H1 (cell line): ENCODE measurements at regions not wholly inside any gene's neighbourhood (a gene's known extent, or its start where the extent isn't known, plus 50 kb on each side); places are given as distances from the start of the nearest gene placed in this dataset.

Experiments used
- CTCF ChIA-PET: fragments of 300-600 bp; sonication (Branson Sonifier 250); formaldehyde crosslinking; loops from one replicate; lab custom pipeline; 2021; ENCODE audit not compliant: partially characterized antibody; lab: Charles Lee
- POLR2A ChIA-PET: fragments of 300-600 bp; sonication (Branson Sonifier 250); formaldehyde crosslinking; loops from one replicate; lab custom pipeline; 2021; ENCODE audit warnings: inconsistent platforms; ENCODE audit not compliant: partially characterized antibody; lab: Charles Lee
- DNase-seq, 2 experiments: peaks; one replicate each; pipeline versions ENCODE4 v3.0.0 to v3.0.0-alpha.2; 2010 to 2022; ENCODE audit warnings: low spot score in 2 of 2, low read depth in 1 of 2, mixed read lengths in 1 of 2
- FAIRE-seq: peaks from 2 replicates; lab custom pipeline; 2011; peaks lifted over from hg19 to GRCh38; lab: Jason Lieb, UNC
- H2AFZ ChIP-seq: 2 replicates; pipeline ENCODE4 v1.8.1; 2012; ENCODE audit warnings: low read length, inconsistent platforms
- H2AK5ac ChIP-seq: 2 replicates; pipeline ENCODE4 v1.6.1; 2013; ENCODE audit warnings: low read depth, low read length
- H2BK120ac ChIP-seq: replicated peaks from 2 replicates; pipeline ENCODE3; 2013; ENCODE audit warnings: low read depth, low read length, inconsistent platforms
- H2BK12ac ChIP-seq: 2 replicates; pipeline ENCODE4 v1.6.1; 2013; ENCODE audit warnings: low read depth, low read length
- H2BK15ac ChIP-seq: 2 replicates; pipeline ENCODE4 v1.6.1; 2013; ENCODE audit warnings: low read length
- H2BK20ac ChIP-seq: 2 replicates; pipeline ENCODE4 v1.6.1; 2013; ENCODE audit warnings: low read length
- H2BK5ac ChIP-seq: 2 replicates; pipeline ENCODE4 v1.6.1; 2013; ENCODE audit warnings: low read depth, low read length
- H3K14ac ChIP-seq: 2 replicates; pipeline ENCODE4 v1.6.1; 2013; ENCODE audit warnings: inconsistent platforms; ENCODE audit not compliant: insufficient read length
- H3K18ac ChIP-seq: 2 replicates; pipeline ENCODE4 v1.6.1; 2013; ENCODE audit warnings: low read length; ENCODE audit errors: extremely low read depth
- H3K23ac ChIP-seq: 2 replicates; pipeline ENCODE4 v1.6.1; 2013; ENCODE audit warnings: inconsistent platforms; ENCODE audit not compliant: insufficient read length
- H3K23me2 ChIP-seq: 2 replicates; pipeline ENCODE4 v1.6.1; 2013; ENCODE audit warnings: low read depth, low read length
- H3K27ac ChIP-seq: 2 replicates; pipeline ENCODE4 v1.6.1; 2011; ENCODE audit warnings: low read depth, low read length, inconsistent platforms
- H3K27me3 ChIP-seq, 4 experiments: replicated peaks in 1 of 4; 1 replicate in 1 of 4; 2 replicates in 3 of 4; pipeline versions ENCODE4 v1.6.1 to v1.8.1; 2011 to 2013; ENCODE audit warnings: low read length in 3 of 4, mild to moderate bottlenecking in 3 of 4, inconsistent platforms in 2 of 4, mixed read lengths in 2 of 4, moderate library complexity in 1 of 4; ENCODE audit not compliant: control insufficient read depth in 3 of 4, insufficient read depth in 3 of 4; ENCODE audit errors: extremely low read depth in 1 of 4
- H3K36me3 ChIP-seq, 4 experiments: 2 replicates each; pipeline versions ENCODE4 v1.6.1 to v1.8.1; 2011 to 2013; ENCODE audit warnings: mild to moderate bottlenecking in 4 of 4, low read length in 3 of 4, moderate library complexity in 2 of 4, control low read depth in 1 of 4, inconsistent platforms in 1 of 4; ENCODE audit not compliant: insufficient read depth in 4 of 4, control insufficient read depth in 2 of 4
- H3K4ac ChIP-seq: replicated peaks from 2 replicates; pipeline ENCODE3; 2013; ENCODE audit warnings: low read length, low read depth, mixed read lengths, inconsistent platforms; ENCODE audit not compliant: insufficient read length
- H3K4me1 ChIP-seq, 4 experiments: replicated peaks in 1 of 4; 1 replicate in 1 of 4; 2 replicates in 3 of 4; pipeline versions ENCODE4 v1.6.1 to v1.8.1; 2011 to 2013; ENCODE audit warnings: low read length in 3 of 4, inconsistent platforms in 2 of 4, mixed read lengths in 1 of 4; ENCODE audit not compliant: insufficient read depth in 4 of 4, control insufficient read depth in 3 of 4
- H3K4me2 ChIP-seq, 2 experiments: 2 replicates each; pipeline versions ENCODE4 v1.6.1 to v1.8.1; 2011 to 2013; ENCODE audit warnings: low read depth in 2 of 2, low read length in 2 of 2, control low read depth in 1 of 2, inconsistent platforms in 1 of 2, mild to moderate bottlenecking in 1 of 2; ENCODE audit not compliant: insufficient read depth in 1 of 2
- H3K4me3 ChIP-seq, 4 experiments: fragments of 200-600, 300-600 bp in 1 of 4; sonication (generic), shearing (Covaris generic), sonication (Bioruptor Twin) in 1 of 4; 2 replicates each; pipeline versions ENCODE4 v1.5.1 to v1.8.1; 2011 to 2016; ENCODE audit warnings: low read length in 4 of 4, low read depth in 3 of 4, control low read depth in 2 of 4, inconsistent platforms in 2 of 4, mild to moderate bottlenecking in 2 of 4, mixed read lengths in 1 of 4, moderate library complexity in 1 of 4; ENCODE audit not compliant: insufficient read depth in 2 of 4; ENCODE audit errors: extremely low read depth in 1 of 4
- H3K56ac ChIP-seq: replicated peaks from 2 replicates; pipeline ENCODE3; 2013; ENCODE audit warnings: low read depth, mild to moderate bottlenecking, mixed read lengths, low read length, inconsistent platforms; ENCODE audit not compliant: insufficient read length
- H3K79me1 ChIP-seq: 2 replicates; pipeline ENCODE4 v1.6.1; 2013; ENCODE audit warnings: low read depth, low read length, control low read depth
- H3K79me2 ChIP-seq, 2 experiments: 2 replicates each; pipeline versions ENCODE4 v1.6.1 to v1.8.1; 2012 to 2013; ENCODE audit warnings: low read length in 2 of 2, mild to moderate bottlenecking in 2 of 2, inconsistent platforms in 1 of 2; ENCODE audit not compliant: insufficient read depth in 2 of 2, control insufficient read depth in 1 of 2
- H3K9ac ChIP-seq, 4 experiments: replicated peaks in 1 of 4; 1 replicate in 1 of 4; 2 replicates in 3 of 4; pipeline versions ENCODE4 v1.6.1 to v1.8.1; 2011 to 2013; ENCODE audit warnings: low read depth in 3 of 4, low read length in 3 of 4, control low read depth in 2 of 4, mild to moderate bottlenecking in 2 of 4, moderate library complexity in 2 of 4, inconsistent platforms in 1 of 4; ENCODE audit errors: extremely low read depth in 1 of 4
- H3K9me3 ChIP-seq, 2 experiments: 2 replicates each; pipeline versions ENCODE4 v1.6.1 to v1.8.1; 2012 to 2013; ENCODE audit warnings: mild to moderate bottlenecking in 2 of 2, moderate library complexity in 2 of 2, control low read depth in 1 of 2, inconsistent platforms in 1 of 2, low read depth in 1 of 2, low read length in 1 of 2, mixed read lengths in 1 of 2; ENCODE audit not compliant: insufficient read depth in 2 of 2
- H4K20me1 ChIP-seq, 2 experiments: replicated peaks in 1 of 2; 2 replicates each; pipeline versions ENCODE3 to v1.8.1; 2011 to 2013; ENCODE audit warnings: inconsistent platforms in 2 of 2, low read length in 2 of 2, mild to moderate bottlenecking in 1 of 2; ENCODE audit not compliant: insufficient read depth in 2 of 2, control insufficient read depth in 1 of 2
- H4K5ac ChIP-seq: 2 replicates; pipeline ENCODE4 v1.6.1; 2013; ENCODE audit warnings: low read length, low read depth, mixed read lengths, inconsistent platforms; ENCODE audit not compliant: insufficient read length
- H4K8ac ChIP-seq: 2 replicates; pipeline ENCODE4 v1.8.0; 2013; ENCODE audit warnings: mild to moderate bottlenecking, moderate library complexity, low read length, inconsistent platforms; ENCODE audit not compliant: insufficient read depth; ENCODE audit errors: extremely low read depth
- H4K91ac ChIP-seq: replicated peaks from 2 replicates; pipeline ENCODE3; 2013; ENCODE audit warnings: low read length, mixed read lengths, inconsistent platforms; ENCODE audit not compliant: insufficient read length
- CHD2 ChIP-seq: IDR thresholded peaks from 2 replicates; pipeline ENCODE4 v1.6.1; 2012; ENCODE audit warnings: low read length, improper control_type of control experiment
- FOSL1 ChIP-seq: IDR thresholded peaks from 2 replicates; pipeline ENCODE4 v1.6.1; 2011; ENCODE audit warnings: mild to moderate bottlenecking, low read depth, low read length, moderate library complexity; ENCODE audit not compliant: insufficient read depth
- HDAC6 ChIP-seq: IDR thresholded peaks from one replicate; pipeline ENCODE4 v1.7.1; 2012; ENCODE audit warnings: low read depth, mild to moderate bottlenecking, inconsistent platforms, low read length, moderate library complexity
- SRF ChIP-seq: IDR thresholded peaks from 2 replicates; pipeline ENCODE4 v1.6.1; 2011; ENCODE audit warnings: mild to moderate bottlenecking, low read depth, low read length, moderate library complexity
- WGBS, 2 experiments: shearing (Covaris generic) in 1 of 2; methylation state at CpG; one replicate each; pipeline versions ENCODE4 v1.1.6 to v1.1.7; 2013 to 2015; ENCODE audit warnings: low lambda C conversion rate in 2 of 2, mixed read lengths in 2 of 2, inconsistent platforms in 1 of 2, low coverage in 1 of 2, missing lambda C conversion rate in 1 of 2; ENCODE audit not compliant: insufficient replicate concordance in 2 of 2, insufficient coverage in 1 of 2, insufficient read length in 1 of 2; ENCODE audit errors: extremely low coverage in 1 of 2, missing lambda C conversion rate in 1 of 2; 5-methylcytosine and 5-hydroxymethylcytosine counted together
- TF ChIP-seq, protein P1 (sequence below): IDR thresholded peaks from 2 replicates; pipeline ENCODE4 v1.6.1; 2012; ENCODE audit warnings: inconsistent platforms

DNA sequence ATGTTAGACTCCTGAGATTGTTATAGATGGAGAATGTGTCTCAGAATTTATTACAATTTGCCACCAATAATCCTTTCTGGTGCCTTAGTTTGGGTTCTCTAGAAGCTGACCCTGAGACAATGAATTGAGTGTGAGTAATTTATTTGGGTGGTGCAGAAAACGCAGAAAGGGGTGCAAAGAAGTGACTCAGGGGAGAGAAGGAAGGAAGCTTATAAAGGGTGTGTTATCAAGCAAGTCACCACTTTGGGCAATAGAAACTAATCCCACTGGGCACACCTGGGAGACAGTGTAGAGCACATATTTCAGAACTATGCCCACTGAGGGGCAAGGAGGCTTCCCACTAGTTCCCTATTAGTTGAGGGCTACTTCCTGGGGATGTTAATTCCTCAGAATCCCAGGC is 320.6 kb downstream of the MID1IP1 start:
- DNase-seq: no peak
- no peak overlapping the region for H2BK120ac ChIP-seq
- H2AFZ ChIP-seq: no peak overlapping the region
- H3K56ac ChIP-seq: no peak overlapping the region
- no peaks in the 10 kb centered on the region for H3K36me3 ChIP-seq
- H2BK15ac ChIP-seq: no peak overlapping the region
- no peak overlapping the region for H4K8ac ChIP-seq
- no peak overlapping the region for H3K4me2 ChIP-seq
- H3K9ac ChIP-seq: no peak overlapping the region
- no peak overlapping the region for H3K27ac ChIP-seq
- no peaks in the 10 kb centered on the region for H3K9me3 ChIP-seq
- no peak overlapping the region for H3K4ac ChIP-seq
- H2BK12ac ChIP-seq: no peak overlapping the region
- WGBS, 2 experiments: no CpG with 5 or more reads among the region's 1 CpG
- no peak overlapping the region for H2BK5ac ChIP-seq
- H2AK5ac ChIP-seq: no peak overlapping the region
- H3K79me2 ChIP-seq: no peaks in the 10 kb centered on the region
- H3K14ac ChIP-seq: no peak overlapping the region
- no peak overlapping the region for H3K4me3 ChIP-seq
- no peak overlapping the region for H2BK20ac ChIP-seq
- no peak for TF ChIP-seq CHD2
- TF ChIP-seq HDAC6: no peak
- TF ChIP-seq, protein P1, sequence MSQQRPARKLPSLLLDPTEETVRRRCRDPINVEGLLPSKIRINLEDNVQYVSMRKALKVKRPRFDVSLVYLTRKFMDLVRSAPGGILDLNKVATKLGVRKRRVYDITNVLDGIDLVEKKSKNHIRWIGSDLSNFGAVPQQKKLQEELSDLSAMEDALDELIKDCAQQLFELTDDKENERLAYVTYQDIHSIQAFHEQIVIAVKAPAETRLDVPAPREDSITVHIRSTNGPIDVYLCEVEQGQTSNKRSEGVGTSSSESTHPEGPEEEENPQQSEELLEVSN: no peak
- no peak for TF ChIP-seq SRF
- no peak for TF ChIP-seq FOSL1
- H3K23ac ChIP-seq: no peak overlapping the region
- no peaks in the 10 kb centered on the region for H4K20me1 ChIP-seq
- H3K18ac ChIP-seq: no peak overlapping the region
- H3K4me1 ChIP-seq: no peaks in the 10 kb centered on the region
- H4K5ac ChIP-seq: no peak overlapping the region
- ChIA-PET CTCF (no interaction called here), POLR2A (no interaction called here)
- no peaks in the 10 kb centered on the region for H3K23me2 ChIP-seq
- FAIRE-seq: no peak
- H4K91ac ChIP-seq: no peak overlapping the region
- no peaks in the 10 kb centered on the region for H3K79me1 ChIP-seq
- no peaks in the 10 kb centered on the region for H3K27me3 ChIP-seq
